ENCODE measurements at regions not wholly inside any gene's neighbourhood (a gene's known extent, or its start where the extent isn't known, plus 50 kb on each side); places are given as distances from the start of the nearest gene placed in this dataset.

GRCh38 chr5:125848751-125849150 lies 574.5 kb upstream of the GRAMD2B start:
- Histone ChIP-seq H3K4me1 (ENCODE audit: control insufficient read depth, insufficient read depth, low read length) (no peaks in the 10 kb centered on the region), H3K27ac (ENCODE audit: low read length) (no peak overlapping the region), H3K36me3 (ENCODE audit: control insufficient read depth, insufficient read depth, low read length) (no peaks in the 10 kb centered on the region), H3K27me3 (ENCODE audit: control insufficient read depth, insufficient read depth, low read length) (no peaks in the 10 kb centered on the region), H3K4me3 (ENCODE audit: low read depth in 2 of 2, low read length in 2 of 2) (no peak overlapping the region), H3K9me3 (ENCODE audit: control insufficient read depth, insufficient read depth, low read depth, low read length) (no peaks in the 10 kb centered on the region)
- no peak for ATAC-seq
- BruUV-seq (replicated peaks), result no TSS peak
- DNase-seq (ENCODE audit: low read depth, low spot score), result no peak
- intact Hi-C loops (cut with micrococcal nuclease; ENCODE audit: unreplicated experiment), result no loop called here
- ChIA-PET CTCF (no interaction called here), POLR2A (no interaction called here)
- TF ChIP-seq TCF7L2 (IDR thresholded peaks at IDR 0.05; ENCODE audit: low read depth, low read length) (no peak), CTCF (IDR thresholded peaks at IDR 0.05) (no peak), POLR2AphosphoS5 (IDR thresholded peaks at IDR 0.05; ENCODE audit: low read depth, low read length) (no peak), REST (IDR thresholded peaks at IDR 0.05; ENCODE audit: insufficient read depth in 1 of 2, low read depth in 2 of 2, low read length in 1 of 2) (no peak), SIN3A (IDR thresholded peaks at IDR 0.05; ENCODE audit: borderline replicate concordance, insufficient read depth, low read depth, low read length) (no peak)
- in situ Hi-C loops (cut with HindIII; ENCODE audit: low pct_unique_long_range_greater_than_20kb, low sequenced_read_pairs), result no loop called here

- ATAC-seq (no peak), DNase-seq (ENCODE audit: low read depth, low spot score) (no peak)
- no TSS peak for BruUV-seq (replicated peaks)
- Histone ChIP-seq H3K9me3 (ENCODE audit: control insufficient read depth, insufficient read depth, low read depth, low read length) (peaks cover 15% of the 10 kb centered on the region), H3K4me1 (ENCODE audit: control insufficient read depth, insufficient read depth, low read length) (no peaks in the 10 kb centered on the region), H3K27ac (ENCODE audit: low read length) (no peak overlapping the region), H3K36me3 (ENCODE audit: control insufficient read depth, insufficient read depth, low read length) (no peaks in the 10 kb centered on the region), H3K27me3 (ENCODE audit: control insufficient read depth, insufficient read depth, low read length) (no peaks in the 10 kb centered on the region), H3K4me3 (ENCODE audit: low read depth in 2 of 2, low read length in 2 of 2) (no peak overlapping the region)
- in situ Hi-C loops (cut with HindIII; ENCODE audit: low pct_unique_long_range_greater_than_20kb, low sequenced_read_pairs), result no loop called here
- CTCF ChIA-PET, result no interaction called here
- TF ChIP-seq REST (IDR thresholded peaks at IDR 0.05; ENCODE audit: insufficient read depth in 1 of 2, low read depth in 2 of 2, low read length in 1 of 2), result no peak
- TF ChIP-seq CTCF (IDR thresholded peaks at IDR 0.05), result no peak
- no peak for TF ChIP-seq POLR2AphosphoS5 (IDR thresholded peaks at IDR 0.05; ENCODE audit: low read depth, low read length)
- no peak for TF ChIP-seq SIN3A (IDR thresholded peaks at IDR 0.05; ENCODE audit: borderline replicate concordance, insufficient read depth, low read depth, low read length)
- TF ChIP-seq TCF7L2 (IDR thresholded peaks at IDR 0.05; ENCODE audit: low read depth, low read length), result no peak
- intact Hi-C loops (cut with micrococcal nuclease; ENCODE audit: unreplicated experiment), result no loop called here
- POLR2A ChIA-PET, result no interaction called here
These were observed 566.3 kb upstream of the GRAMD2B start for GRCh38 chr5:125856949-125857348.
